Natural killer cell treated with Interleukin-12 subunit alpha and Interleukin-12 subunit beta and Interleukin-15 and Interleukin-18, amount 100 ng/mL, for 72 hours (primary cell): ENCODE measurements at regions not wholly inside any gene's neighbourhood (a gene's known extent, or its start where the extent isn't known, plus 50 kb on each side); places are given as distances from the start of the nearest gene placed in this dataset.

Experiments used
- ATAC-seq, 2 donors: fragments of 150-1000 bp; cut with Tn5 transposase in 1 of 2; sonication (Bioruptor Pico), chemical (Tn5 transposase) in 1 of 2; 2 replicates each; pipeline ENCODE4 v1.10.0; 2021
- DNase-seq: peaks from one replicate; pipeline ENCODE4 v3.0.0; 2022; ENCODE audit warnings: low spot score
- H3K27ac Mint-ChIP-seq, 2 donors: 1 replicate in 1 of 2; 2 replicates in 1 of 2; pipeline ENCODE4 v1.8.0; 2022; ENCODE audit warnings: mixed read lengths in 2 of 2, mild to moderate bottlenecking in 1 of 2, moderate library complexity in 1 of 2
- H3K27me3 Mint-ChIP-seq, 2 donors: 1 replicate in 1 of 2; 2 replicates in 1 of 2; pipeline ENCODE4 v1.8.0; 2022; ENCODE audit warnings: mixed read lengths in 2 of 2
- H3K36me3 Mint-ChIP-seq: one replicate; pipeline ENCODE4 v1.8.0; 2022; ENCODE audit warnings: mixed read lengths
- H3K4me1 Mint-ChIP-seq, 2 donors: 1 replicate in 1 of 2; 2 replicates in 1 of 2; pipeline ENCODE4 v1.8.0; 2022; ENCODE audit warnings: low read depth in 2 of 2, mixed read lengths in 2 of 2, mild to moderate bottlenecking in 1 of 2
- H3K4me3 Mint-ChIP-seq: one replicate; pipeline ENCODE4 v1.8.0; 2022; ENCODE audit warnings: mixed read lengths
- H3K9me3 Mint-ChIP-seq: 2 replicates; pipeline ENCODE4 v1.8.0; 2022; ENCODE audit warnings: mixed read lengths

DNA sequence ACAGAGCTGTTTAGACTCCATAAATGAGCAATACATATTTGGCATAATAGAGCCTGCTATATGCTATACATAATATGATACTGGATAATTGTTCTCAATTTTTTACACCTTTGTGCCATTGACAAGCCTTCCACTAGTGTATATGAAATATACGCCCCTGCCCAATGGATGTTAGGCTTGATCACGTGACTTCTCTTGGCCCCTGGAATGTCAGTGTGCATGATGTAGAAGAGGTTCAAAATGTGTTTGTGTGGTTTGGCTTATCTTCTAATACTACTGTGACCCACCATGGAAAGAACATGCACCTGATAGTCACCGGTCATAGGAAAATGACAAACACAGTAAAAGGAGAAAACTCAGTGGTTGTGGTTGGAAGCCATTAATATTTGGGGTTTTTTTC is 479.4 kb downstream of the PCDH20 start:
- Mint-ChIP-seq H3K9me3 (peaks cover 4% of the 10 kb centered on the region), H3K27me3 (no peaks in the 10 kb centered on the region), H3K27ac (no peak overlapping the region), H3K36me3 (no peaks in the 10 kb centered on the region), H3K4me3 (no peak overlapping the region), H3K4me1 (no peaks in the 10 kb centered on the region)
- DNase-seq (no peak), ATAC-seq (no peak)

DNA sequence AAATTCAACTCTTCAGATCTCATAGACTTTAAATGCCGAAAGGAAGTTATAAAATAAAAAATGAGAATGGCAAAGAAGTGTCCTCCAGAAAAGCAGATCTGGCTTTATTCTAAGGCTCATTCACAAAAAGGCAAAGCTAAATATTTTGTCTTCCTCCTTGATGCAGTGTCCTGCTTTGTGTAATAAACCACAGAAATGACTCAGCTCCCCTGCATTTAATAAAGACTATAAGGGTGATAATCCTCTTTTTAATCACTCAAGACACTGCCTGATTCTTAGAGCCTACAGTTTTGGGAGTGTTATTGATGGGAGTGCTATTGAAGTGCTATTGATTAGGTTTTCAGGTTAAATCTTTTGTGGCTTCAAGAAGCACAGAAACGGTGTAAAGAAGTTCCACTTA is 482.0 kb downstream of the PCDH20 start:
- no peak overlapping the region for H3K27ac Mint-ChIP-seq

DNA sequence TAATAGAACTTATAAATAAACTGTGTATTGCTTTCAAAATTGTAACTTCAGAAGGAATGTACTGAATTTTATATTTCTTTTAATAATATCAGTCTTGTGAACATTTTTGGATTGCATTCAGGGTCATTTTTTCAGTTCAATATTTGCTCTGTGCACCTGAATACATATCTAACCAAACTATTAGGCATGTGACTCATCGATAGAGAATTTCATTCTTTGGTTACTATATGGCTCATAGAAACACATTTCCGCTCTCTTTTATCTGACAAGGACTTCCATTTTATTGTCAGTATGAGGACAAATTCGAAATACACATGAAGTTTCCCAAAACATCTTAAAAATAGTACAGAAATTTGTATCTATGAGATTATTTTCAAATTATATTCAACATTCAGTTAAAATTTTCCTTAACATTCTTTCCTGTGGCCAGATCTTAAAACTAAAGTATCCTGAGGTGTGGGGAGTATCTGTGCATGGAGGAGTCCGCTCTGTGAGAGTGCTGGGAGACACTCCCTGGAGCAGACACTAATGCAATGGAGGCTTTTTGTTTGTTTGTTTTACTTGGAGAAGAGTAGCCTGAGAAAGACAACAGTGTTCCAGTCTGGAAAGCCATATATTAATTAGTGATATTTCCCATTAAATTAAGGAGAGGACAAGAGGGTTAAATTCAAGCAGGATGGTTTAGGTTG is 483.6 kb downstream of the PCDH20 start:
- Mint-ChIP-seq H3K27ac (no peak overlapping the region), H3K4me1 (no peaks in the 10 kb centered on the region), H3K4me3 (no peak overlapping the region), H3K27me3 (no peaks in the 10 kb centered on the region), H3K36me3 (no peaks in the 10 kb centered on the region), H3K9me3 (peaks cover 3% of the 10 kb centered on the region)
- ATAC-seq (no peak), DNase-seq (no peak)

More for the DNA sequence above, 482.0 kb downstream of the PCDH20 start:
- Mint-ChIP-seq H3K9me3 (no peaks in the 10 kb centered on the region), H3K4me1 (no peaks in the 10 kb centered on the region), H3K36me3 (no peaks in the 10 kb centered on the region), H3K4me3 (no peak overlapping the region), H3K27me3 (no peaks in the 10 kb centered on the region)
- DNase-seq = no peak
- no peak for ATAC-seq

DNA sequence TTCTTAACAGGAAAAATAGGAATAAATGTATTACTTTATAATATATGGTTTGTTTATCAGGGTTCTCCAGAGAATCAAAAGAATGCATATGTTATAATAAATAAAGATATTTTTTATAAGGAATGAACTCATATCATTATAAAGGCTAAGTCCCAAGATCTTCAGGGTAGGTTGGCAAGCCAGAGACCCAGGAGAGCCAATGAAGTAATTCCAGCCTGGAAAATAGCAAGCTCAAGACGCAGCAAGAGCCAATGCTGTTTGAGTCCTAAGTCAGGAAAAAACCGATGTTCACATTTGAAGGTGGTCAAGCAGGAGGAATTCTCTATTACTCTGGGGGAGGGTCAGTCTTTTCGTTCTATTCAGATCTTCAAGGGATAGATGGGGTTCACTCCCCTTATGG is 490.0 kb downstream of the PCDH20 start:
- Mint-ChIP-seq H3K27me3 (no peaks in the 10 kb centered on the region), H3K27ac (no peak overlapping the region), H3K36me3 (no peaks in the 10 kb centered on the region), H3K4me3 (no peak overlapping the region), H3K4me1 (no peaks in the 10 kb centered on the region), H3K9me3 (peaks cover 6% of the 10 kb centered on the region)
- ATAC-seq (no peak), DNase-seq (no peak)

DNA sequence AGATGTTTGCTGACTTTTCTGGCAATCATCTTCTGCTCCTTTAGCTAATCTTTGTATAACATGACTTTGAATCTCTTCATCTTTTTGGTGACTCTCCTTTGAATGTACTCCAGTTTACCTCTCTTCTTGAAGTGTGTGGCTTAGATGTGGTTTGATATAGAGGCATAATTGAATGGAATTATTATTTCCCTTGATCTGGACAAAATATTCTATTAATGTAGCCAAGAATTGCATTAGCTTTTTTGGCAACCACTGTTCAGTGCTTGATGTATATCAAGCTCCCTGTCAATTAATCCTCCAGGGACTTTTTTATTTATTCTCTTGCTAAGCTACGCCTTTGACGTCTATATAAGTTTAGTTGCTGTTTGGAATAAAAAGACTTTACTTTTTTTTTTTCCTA is 490.8 kb downstream of the PCDH20 start:
- ATAC-seq = no peak
- no peak overlapping the region for H3K27ac Mint-ChIP-seq
- no peak for DNase-seq
- no peak overlapping the region for H3K4me3 Mint-ChIP-seq
- peaks cover 6% of the 10 kb centered on the region for H3K9me3 Mint-ChIP-seq
- no peaks in the 10 kb centered on the region for H3K27me3 Mint-ChIP-seq
- H3K36me3 Mint-ChIP-seq = no peaks in the 10 kb centered on the region
- no peaks in the 10 kb centered on the region for H3K4me1 Mint-ChIP-seq

DNA sequence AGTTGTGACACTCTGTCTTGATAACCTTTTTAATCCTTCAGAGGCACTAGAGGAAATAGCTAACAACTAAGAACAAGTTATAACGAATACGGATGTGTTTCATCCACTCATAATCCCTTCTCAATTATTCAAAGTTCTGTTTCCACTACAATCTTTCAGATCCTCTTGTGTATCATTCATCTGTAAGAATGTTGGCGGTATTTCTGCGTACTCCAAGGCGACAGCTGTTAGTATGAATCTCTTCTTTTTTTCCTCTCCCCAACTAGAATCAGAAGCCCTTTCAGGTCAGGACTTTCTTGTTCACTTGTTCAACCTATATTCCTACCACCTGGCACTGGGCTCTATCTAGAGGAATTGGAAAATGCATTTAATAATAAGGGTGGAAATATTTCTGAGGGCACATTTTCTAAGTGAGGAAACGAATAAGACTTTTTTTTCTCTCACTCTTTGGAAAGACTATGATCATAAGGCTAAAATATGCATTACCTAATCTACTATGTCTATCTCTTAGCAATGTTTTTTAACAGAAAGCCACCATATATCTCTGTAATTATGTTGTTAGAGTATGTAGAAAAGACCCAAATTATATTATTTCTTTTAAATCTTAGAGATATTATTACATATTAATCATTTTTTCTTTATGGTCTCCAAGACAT is 492.9 kb downstream of the PCDH20 start:
- H3K27ac Mint-ChIP-seq = no peak overlapping the region
- peaks cover 10% of the 10 kb centered on the region for H3K9me3 Mint-ChIP-seq
- no peak overlapping the region for H3K4me3 Mint-ChIP-seq
- H3K4me1 Mint-ChIP-seq = no peaks in the 10 kb centered on the region
- DNase-seq = no peak
- no peaks in the 10 kb centered on the region for H3K27me3 Mint-ChIP-seq
- no peaks in the 10 kb centered on the region for H3K36me3 Mint-ChIP-seq
- ATAC-seq = no peak

DNA sequence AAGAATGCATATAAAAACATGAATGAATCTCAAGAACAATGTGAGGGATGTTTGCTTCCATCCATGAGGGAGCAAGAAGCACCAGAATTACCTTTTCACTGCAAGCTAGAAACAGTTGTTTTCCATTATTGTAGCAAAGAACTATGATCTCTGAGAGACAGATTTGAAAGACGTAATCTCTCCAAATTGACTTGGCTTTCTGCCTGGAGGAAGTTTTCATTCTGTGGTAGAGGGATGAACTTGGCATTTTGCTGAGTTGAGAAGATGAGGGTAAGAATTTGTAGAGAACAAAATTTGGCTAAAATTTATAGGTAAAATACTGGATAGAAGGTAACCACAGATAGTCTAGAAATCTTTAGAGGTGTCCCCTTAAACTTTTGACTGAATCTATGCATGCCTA is 496.8 kb downstream of the TDRD3 start:
- no peak for DNase-seq
- Mint-ChIP-seq H3K4me3 (no peak overlapping the region), H3K4me1 (no peaks in the 10 kb centered on the region), H3K27me3 (no peaks in the 10 kb centered on the region), H3K9me3 (peaks cover 19% of the 10 kb centered on the region), H3K27ac (no peak overlapping the region), H3K36me3 (no peaks in the 10 kb centered on the region)
- ATAC-seq = no peak

DNA sequence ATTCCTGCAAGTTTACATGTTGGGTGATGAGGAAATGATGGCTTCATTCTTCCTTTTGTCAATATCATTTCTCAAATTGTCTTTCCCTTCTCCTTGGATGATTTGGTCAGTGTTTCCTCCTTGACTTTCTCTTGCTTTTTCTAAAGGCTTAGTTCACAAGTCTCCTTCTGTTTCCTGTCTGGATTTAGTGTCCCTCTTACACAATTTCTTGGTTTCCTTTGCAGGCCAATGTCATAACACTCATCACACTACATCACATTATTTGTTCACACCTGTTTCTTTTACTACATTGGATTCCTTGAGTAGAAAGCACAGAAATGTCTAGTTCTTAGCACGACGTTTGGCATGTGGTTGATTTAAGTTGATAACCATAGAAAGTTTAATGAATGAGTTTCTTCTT is 490.7 kb downstream of the TDRD3 start:
- no peaks in the 10 kb centered on the region for H3K36me3 Mint-ChIP-seq
- ATAC-seq = no peak
- H3K4me1 Mint-ChIP-seq = no peaks in the 10 kb centered on the region
- no peak for DNase-seq
- H3K9me3 Mint-ChIP-seq = peaks cover 21% of the 10 kb centered on the region
- H3K4me3 Mint-ChIP-seq = no peak overlapping the region
- H3K27me3 Mint-ChIP-seq = no peaks in the 10 kb centered on the region
- no peak overlapping the region for H3K27ac Mint-ChIP-seq

DNA sequence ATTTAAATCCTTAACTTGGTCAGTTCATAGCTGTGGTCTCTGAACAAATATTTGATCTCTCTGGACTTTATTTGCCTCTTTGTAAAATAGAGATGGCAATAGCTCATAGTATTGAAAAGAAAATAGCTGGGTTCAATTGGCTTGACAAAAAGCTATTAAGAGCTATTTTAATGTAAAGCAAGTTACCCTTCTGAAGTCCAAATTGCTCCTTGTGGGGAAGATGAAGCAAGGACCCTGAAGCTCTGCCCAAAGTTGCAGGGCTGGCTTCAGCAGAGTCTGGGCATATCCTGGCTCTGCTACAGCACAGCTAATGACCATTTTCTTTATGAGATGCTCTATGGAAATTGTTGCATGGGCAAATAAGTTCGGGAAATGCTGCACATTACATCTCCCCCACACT is 484.5 kb downstream of the TDRD3 start:
- DNase-seq (no peak), ATAC-seq (no peak)
- no peaks in the 10 kb centered on the region for H3K4me1 Mint-ChIP-seq
- H3K4me3 Mint-ChIP-seq = no peak overlapping the region
- H3K9me3 Mint-ChIP-seq = peaks cover 17% of the 10 kb centered on the region
- H3K27ac Mint-ChIP-seq = no peak overlapping the region
- no peaks in the 10 kb centered on the region for H3K36me3 Mint-ChIP-seq
- no peaks in the 10 kb centered on the region for H3K27me3 Mint-ChIP-seq

DNA sequence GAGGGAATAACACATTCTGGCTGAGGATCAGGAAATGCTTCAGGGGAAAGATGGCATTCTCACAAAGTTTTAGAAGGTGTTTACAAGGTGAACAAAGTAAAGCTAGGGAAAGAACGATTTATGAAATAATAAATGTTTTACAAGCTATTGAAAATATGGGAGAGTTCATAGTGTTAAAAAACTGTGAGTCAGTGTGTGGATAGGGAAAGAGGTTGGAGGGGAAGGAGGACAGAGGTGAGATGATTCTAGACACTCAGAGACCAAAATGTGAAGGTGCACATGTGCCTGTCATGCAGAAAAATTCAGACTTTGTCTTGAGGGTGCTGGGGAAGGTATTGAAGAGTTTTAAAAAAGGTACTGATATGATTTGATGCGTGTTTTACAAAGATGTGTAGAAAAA is 476.1 kb downstream of the TDRD3 start:
- ATAC-seq (no peak), DNase-seq (no peak)
- Mint-ChIP-seq H3K4me3 (no peak overlapping the region), H3K36me3 (peaks cover 7% of the 10 kb centered on the region), H3K27ac (no peak overlapping the region), H3K4me1 (no peaks in the 10 kb centered on the region), H3K27me3 (no peaks in the 10 kb centered on the region), H3K9me3 (peaks cover 25% of the 10 kb centered on the region)

DNA sequence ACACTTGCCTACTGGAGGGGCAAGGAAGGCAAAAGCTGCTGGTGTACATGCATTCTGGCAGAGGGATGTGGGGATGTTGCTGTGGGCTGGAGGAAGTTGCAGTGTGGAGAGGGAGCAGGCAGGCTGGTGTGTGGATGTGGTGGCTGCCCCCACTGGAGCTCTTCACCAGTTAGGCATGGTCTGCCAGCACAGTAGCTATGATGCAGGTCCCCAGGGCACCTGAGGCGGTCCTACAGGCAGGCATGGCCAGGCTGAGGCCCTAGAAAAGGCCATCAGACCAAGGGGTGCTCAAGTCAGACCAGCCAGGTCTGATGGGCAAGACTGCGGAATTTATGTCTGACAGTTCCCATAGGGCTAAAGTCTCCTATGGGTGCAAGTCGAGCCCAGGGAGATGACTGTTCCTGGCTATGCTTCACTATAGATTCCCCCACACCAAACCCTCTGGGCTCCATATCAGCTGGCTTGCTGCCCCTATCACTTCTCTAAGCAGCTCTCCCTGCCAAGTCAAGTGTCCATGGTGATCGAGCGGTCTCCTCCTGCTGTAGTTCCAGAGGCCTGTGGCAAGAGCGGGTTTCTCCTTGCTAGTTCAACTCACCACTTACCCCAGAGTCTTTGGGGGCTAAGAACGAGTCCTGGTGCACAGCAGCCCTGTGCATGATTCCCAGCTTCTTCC is 473.1 kb downstream of the TDRD3 start:
- Mint-ChIP-seq H3K4me1 (no peaks in the 10 kb centered on the region), H3K36me3 (peaks cover 26% of the 10 kb centered on the region), H3K9me3 (peaks cover 45% of the 10 kb centered on the region), H3K27me3 (no peaks in the 10 kb centered on the region), H3K4me3 (no peak overlapping the region), H3K27ac (no peak overlapping the region)
- ATAC-seq (no peak), DNase-seq (no peak)

DNA sequence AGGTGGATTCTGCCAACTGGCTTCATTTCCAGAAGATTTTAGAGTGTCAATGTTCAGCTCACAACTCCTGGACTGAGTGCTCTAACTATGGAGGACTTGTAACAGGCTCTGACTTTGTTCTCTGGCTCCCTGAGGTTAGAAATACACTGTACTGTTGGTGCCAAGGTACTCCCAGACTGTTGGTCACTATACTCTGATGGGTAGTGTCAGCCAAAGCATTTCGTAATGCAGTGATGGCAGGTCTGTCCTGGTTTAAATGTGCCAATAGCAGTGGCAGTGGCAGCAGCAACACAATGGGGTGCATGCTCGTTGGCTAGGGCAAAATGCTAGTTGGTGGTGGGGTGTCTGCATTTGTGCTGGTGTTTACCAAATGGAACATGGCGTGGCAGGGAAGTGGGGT is 472.2 kb downstream of the TDRD3 start:
- Mint-ChIP-seq H3K27ac (no peak overlapping the region), H3K4me3 (no peak overlapping the region), H3K4me1 (no peaks in the 10 kb centered on the region), H3K36me3 (peaks cover 26% of the 10 kb centered on the region), H3K9me3 (peaks cover 48% of the 10 kb centered on the region), H3K27me3 (no peaks in the 10 kb centered on the region)
- ATAC-seq (no peak), DNase-seq (no peak)

DNA sequence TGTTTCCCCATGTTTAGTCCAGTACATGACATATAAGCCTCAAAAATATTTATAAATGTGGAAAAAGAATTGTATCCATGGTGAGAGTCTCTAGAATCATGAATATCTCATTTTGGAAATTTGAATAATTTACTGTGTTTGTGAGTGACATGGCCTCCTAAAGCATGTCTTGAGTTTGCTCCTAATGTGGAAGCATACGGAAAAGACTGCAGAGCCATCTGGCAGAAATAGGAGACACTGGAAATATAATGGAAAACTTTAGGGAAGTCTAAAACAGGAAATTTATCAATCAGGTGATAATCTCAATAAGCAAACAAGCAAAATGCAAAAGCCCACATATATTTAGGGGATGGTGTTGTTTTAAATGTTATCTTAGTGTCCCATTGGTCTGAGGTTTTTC is 465.0 kb downstream of the TDRD3 start:
- peaks cover 9% of the 10 kb centered on the region for H3K36me3 Mint-ChIP-seq
- H3K4me1 Mint-ChIP-seq = no peaks in the 10 kb centered on the region
- H3K27me3 Mint-ChIP-seq = no peaks in the 10 kb centered on the region
- H3K9me3 Mint-ChIP-seq = peaks cover 25% of the 10 kb centered on the region
- ATAC-seq = no peak
- no peak overlapping the region for H3K4me3 Mint-ChIP-seq
- no peak for DNase-seq
- H3K27ac Mint-ChIP-seq = no peak overlapping the region

DNA sequence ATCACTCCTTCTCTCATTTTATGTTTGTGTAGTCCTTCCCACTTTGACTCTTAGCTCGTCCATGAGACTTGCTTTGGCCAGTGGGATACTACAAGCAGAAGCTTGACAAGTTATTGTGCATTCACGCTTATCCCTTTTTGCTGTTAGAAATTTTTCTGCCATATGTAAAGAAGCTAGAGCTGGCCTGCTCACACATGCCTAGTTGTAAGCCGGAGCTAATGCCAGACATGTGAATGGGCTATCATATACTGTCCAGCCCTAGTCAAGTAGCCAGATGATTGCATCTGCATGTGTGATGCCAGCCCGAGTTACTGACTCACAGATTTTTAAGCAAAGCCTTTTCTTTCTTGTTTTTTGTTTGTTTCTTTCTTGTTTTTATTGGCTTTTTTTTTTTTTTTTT is 460.7 kb downstream of the TDRD3 start:
- DNase-seq = no peak
- H3K36me3 Mint-ChIP-seq = peaks cover 6% of the 10 kb centered on the region
- H3K4me1 Mint-ChIP-seq = no peaks in the 10 kb centered on the region
- no peaks in the 10 kb centered on the region for H3K27me3 Mint-ChIP-seq
- ATAC-seq = no peak
- H3K27ac Mint-ChIP-seq = no peak overlapping the region
- no peak overlapping the region for H3K4me3 Mint-ChIP-seq
- peaks cover 15% of the 10 kb centered on the region for H3K9me3 Mint-ChIP-seq
